ENCODE measurements at regions not wholly inside any gene's neighbourhood (a gene's known extent, or its start where the extent isn't known, plus 50 kb on each side); places are given as distances from the start of the nearest gene placed in this dataset.

DNA sequence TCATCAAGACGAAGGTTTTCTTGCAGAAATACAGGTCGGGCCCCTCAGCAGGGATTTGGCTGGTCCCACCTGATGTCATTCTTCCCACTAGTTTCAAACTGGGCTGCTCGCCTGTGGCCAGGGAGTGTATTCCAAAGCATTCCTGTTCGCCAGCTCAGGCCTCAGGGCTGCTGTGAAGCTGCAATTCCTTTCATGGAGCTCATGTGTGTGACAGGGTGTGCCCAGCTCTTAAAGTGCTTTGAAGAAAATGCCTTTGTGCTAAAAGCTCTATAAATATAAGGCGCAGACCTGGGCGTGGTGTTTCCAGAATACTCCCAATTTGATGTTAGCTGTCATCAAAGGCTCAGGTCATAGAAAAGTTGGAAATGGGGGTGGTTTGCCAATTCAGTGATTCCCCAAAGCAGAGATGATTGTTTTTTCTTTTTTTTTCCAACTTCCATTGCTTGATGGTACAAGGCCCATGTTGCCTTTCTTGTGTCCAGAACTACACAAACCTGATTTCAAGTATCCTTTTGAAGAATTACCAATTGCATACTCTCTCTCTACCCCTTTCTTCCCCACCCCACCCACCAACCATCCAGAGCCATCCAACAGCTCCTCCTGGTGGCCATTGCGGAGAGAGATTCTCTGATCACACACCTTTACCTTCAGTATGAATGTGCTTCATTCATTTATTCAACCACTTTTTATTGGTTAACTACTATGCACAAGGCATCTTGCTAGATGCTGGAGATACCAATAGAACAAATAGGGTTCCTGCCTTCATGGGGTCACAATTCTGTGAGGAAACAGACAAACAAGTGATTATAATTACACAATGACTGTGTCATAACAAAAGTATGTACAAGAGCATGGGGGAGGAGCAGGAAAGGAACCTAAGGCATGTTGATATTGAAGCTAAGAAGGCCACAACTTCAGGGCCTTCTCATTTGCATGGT is 297.3 kb upstream of the LYZL1 start:
- ChIA-PET CTCF (interaction anchor here (0.6 to 2.2 kb wide), 35 partner anchors 10 to 363 kb away, joined by 3 to 43 read pairs (median 3); no protein-coding TSS in a partner anchor), POLR2A (interaction anchor here (1.3 kb wide), 1 partner anchor 152 kb away, joined by 4 read pairs; no protein-coding TSS in a partner anchor)
- Histone ChIP-seq H3K4me3 (ENCODE audit: low read depth, low read length) (no peak overlapping the region), H3K27ac (ENCODE audit: extremely low read depth, low read depth, low read length) (no peak overlapping the region), H3K9me3 (ENCODE audit: control insufficient read depth, insufficient read depth, low read depth, low read length) (no peaks in the 10 kb centered on the region), H3K36me3 (ENCODE audit: control insufficient read depth in 2 of 2, insufficient read depth in 1 of 2, low read length in 2 of 2) (no peaks in the 10 kb centered on the region), H3K4me1 (ENCODE audit: control insufficient read depth, insufficient read depth, low read length) (no peaks in the 10 kb centered on the region)
- TF ChIP-seq ZNF560 (tag by site-specific recombination; IDR thresholded peaks at IDR 0.05; ENCODE audit: borderline replicate concordance) (no peak), HOXA7 (CRISPR knock-in tag; IDR thresholded peaks at IDR 0.05; ENCODE audit: borderline replicate concordance) (no peak), ZSCAN30 (tag by site-specific recombination; IDR thresholded peaks at IDR 0.05) (peak; percentile 73; the same call in 1 of the 2 replicates), ZNF335 (tag by site-specific recombination; conservative IDR thresholded peaks at IDR 0.05) (no peak), ZNF423 (tag by site-specific recombination; IDR thresholded peaks at IDR 0.05) (no peak), ZNF670 (tag by site-specific recombination; IDR thresholded peaks at IDR 0.05; ENCODE audit: low read depth) (no peak), GLIS2 (tag by site-specific recombination; IDR thresholded peaks at IDR 0.05) (no peak), ZNF660 (tag by site-specific recombination; IDR thresholded peaks at IDR 0.05) (0 out of 2 replicates have a peak, but pooled peaks have one; percentile 39), ZFP3 (tag by site-specific recombination; IDR thresholded peaks at IDR 0.05; ENCODE audit: low read depth) (no peak), ZNF701 (tag by site-specific recombination; IDR thresholded peaks at IDR 0.05) (no peak), ZNF501 (tag by site-specific recombination; IDR thresholded peaks at IDR 0.05) (0 out of 2 replicates have a peak, but pooled peaks have one; percentile 29), KLF8 (tag by site-specific recombination; IDR thresholded peaks at IDR 0.05) (peak; percentile 42; the same call in 1 of the 2 replicates), ZNF610 (tag by site-specific recombination; IDR thresholded peaks at IDR 0.05; ENCODE audit: borderline replicate concordance) (0 out of 2 replicates have a peak, but pooled peaks have one; percentile 13), ZNF211 (tag by site-specific recombination; IDR thresholded peaks at IDR 0.05; ENCODE audit: low read depth) (no peak), KLF1 (tag by site-specific recombination; IDR thresholded peaks at IDR 0.05) (peak; percentile 28; the same call in 1 of the 2 replicates), ZNF514 (tag by site-specific recombination; IDR thresholded peaks at IDR 0.05) (peak; percentile 84; the same call in 1 of the 2 replicates), YY1 (tag by site-specific recombination; IDR thresholded peaks at IDR 0.05) (no peak), ZNF311 (tag by site-specific recombination; IDR thresholded peaks at IDR 0.05; ENCODE audit: borderline replicate concordance) (no peak), ZNF239 (tag by site-specific recombination; IDR thresholded peaks at IDR 0.05) (no peak), ZSCAN16 (tag by site-specific recombination; IDR thresholded peaks at IDR 0.05) (no peak), REPIN1 (tag by site-specific recombination; IDR thresholded peaks at IDR 0.05; ENCODE audit: low read depth) (no peak), ZNF202 (tag by site-specific recombination; IDR thresholded peaks at IDR 0.05; ENCODE audit: borderline replicate concordance) (no peak)
- TF ChIP-seq, protein P1, sequence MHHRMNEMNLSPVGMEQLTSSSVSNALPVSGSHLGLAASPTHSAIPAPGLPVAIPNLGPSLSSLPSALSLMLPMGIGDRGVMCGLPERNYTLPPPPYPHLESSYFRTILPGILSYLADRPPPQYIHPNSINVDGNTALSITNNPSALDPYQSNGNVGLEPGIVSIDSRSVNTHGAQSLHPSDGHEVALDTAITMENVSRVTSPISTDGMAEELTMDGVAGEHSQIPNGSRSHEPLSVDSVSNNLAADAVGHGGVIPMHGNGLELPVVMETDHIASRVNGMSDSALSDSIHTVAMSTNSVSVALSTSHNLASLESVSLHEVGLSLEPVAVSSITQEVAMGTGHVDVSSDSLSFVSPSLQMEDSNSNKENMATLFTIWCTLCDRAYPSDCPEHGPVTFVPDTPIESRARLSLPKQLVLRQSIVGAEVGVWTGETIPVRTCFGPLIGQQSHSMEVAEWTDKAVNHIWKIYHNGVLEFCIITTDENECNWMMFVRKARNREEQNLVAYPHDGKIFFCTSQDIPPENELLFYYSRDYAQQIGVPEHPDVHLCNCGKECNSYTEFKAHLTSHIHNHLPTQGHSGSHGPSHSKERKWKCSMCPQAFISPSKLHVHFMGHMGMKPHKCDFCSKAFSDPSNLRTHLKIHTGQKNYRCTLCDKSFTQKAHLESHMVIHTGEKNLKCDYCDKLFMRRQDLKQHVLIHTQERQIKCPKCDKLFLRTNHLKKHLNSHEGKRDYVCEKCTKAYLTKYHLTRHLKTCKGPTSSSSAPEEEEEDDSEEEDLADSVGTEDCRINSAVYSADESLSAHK (tag by site-specific recombination; IDR thresholded peaks at IDR 0.05), result no peak
- TF ChIP-seq, protein P2, sequence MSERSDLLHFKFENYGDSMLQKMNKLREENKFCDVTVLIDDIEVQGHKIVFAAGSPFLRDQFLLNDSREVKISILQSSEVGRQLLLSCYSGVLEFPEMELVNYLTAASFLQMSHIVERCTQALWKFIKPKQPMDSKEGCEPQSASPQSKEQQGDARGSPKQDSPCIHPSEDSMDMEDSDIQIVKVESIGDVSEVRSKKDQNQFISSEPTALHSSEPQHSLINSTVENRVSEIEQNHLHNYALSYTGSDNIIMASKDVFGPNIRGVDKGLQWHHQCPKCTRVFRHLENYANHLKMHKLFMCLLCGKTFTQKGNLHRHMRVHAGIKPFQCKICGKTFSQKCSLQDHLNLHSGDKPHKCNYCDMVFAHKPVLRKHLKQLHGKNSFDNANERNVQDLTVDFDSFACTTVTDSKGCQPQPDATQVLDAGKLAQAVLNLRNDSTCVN (tag by site-specific recombination; optimal IDR thresholded peaks at IDR 0.05), result no peak
- TF ChIP-seq, protein P3, sequence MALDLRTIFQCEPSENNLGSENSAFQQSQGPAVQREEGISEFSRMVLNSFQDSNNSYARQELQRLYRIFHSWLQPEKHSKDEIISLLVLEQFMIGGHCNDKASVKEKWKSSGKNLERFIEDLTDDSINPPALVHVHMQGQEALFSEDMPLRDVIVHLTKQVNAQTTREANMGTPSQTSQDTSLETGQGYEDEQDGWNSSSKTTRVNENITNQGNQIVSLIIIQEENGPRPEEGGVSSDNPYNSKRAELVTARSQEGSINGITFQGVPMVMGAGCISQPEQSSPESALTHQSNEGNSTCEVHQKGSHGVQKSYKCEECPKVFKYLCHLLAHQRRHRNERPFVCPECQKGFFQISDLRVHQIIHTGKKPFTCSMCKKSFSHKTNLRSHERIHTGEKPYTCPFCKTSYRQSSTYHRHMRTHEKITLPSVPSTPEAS (tag by site-specific recombination; IDR thresholded peaks at IDR 0.05), result peak; percentile 30; the same call in 1 of the 2 replicates
- TF ChIP-seq, protein P4, sequence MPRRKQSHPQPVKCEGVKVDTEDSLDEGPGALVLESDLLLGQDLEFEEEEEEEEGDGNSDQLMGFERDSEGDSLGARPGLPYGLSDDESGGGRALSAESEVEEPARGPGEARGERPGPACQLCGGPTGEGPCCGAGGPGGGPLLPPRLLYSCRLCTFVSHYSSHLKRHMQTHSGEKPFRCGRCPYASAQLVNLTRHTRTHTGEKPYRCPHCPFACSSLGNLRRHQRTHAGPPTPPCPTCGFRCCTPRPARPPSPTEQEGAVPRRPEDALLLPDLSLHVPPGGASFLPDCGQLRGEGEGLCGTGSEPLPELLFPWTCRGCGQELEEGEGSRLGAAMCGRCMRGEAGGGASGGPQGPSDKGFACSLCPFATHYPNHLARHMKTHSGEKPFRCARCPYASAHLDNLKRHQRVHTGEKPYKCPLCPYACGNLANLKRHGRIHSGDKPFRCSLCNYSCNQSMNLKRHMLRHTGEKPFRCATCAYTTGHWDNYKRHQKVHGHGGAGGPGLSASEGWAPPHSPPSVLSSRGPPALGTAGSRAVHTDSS (tag by site-specific recombination; IDR thresholded peaks at IDR 0.05), result 0 out of 2 replicates have a peak, but pooled peaks have one; percentile 30
- TF ChIP-seq, protein P5, sequence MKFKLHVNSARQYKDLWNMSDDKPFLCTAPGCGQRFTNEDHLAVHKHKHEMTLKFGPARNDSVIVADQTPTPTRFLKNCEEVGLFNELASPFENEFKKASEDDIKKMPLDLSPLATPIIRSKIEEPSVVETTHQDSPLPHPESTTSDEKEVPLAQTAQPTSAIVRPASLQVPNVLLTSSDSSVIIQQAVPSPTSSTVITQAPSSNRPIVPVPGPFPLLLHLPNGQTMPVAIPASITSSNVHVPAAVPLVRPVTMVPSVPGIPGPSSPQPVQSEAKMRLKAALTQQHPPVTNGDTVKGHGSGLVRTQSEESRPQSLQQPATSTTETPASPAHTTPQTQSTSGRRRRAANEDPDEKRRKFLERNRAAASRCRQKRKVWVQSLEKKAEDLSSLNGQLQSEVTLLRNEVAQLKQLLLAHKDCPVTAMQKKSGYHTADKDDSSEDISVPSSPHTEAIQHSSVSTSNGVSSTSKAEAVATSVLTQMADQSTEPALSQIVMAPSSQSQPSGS (tag by site-specific recombination; IDR thresholded peaks at IDR 0.05; ENCODE audit: low read depth), result no peak
